Smooth muscle cell (in vitro differentiated cells): ENCODE measurements at regions not wholly inside any gene's neighbourhood (a gene's known extent, or its start where the extent isn't known, plus 50 kb on each side); places are given as distances from the start of the nearest gene placed in this dataset.

ENCODE experiments used
- DNase-seq: peaks from one replicate; lab custom pipeline; 2025; ENCODE audit not compliant: unreplicated experiment; lab: John Stamatoyannopoulos, UW
- H2AFZ ChIP-seq: fragments of 200-600 bp; sonication (generic); 2 replicates; pipeline ENCODE4 v1.6.0; 2016; ENCODE audit warnings: antibody characterized with exemption, low read depth, mild to moderate bottlenecking
- H3F3A ChIP-seq: fragments of 200-600 bp; sonication (generic); 2 replicates; pipeline ENCODE4 v1.6.0; 2017; ENCODE audit warnings: antibody characterized with exemption, low read depth
- H3K27ac ChIP-seq: fragments of 200-600 bp; sonication (generic); 2 replicates; pipeline ENCODE4 v1.5.1; 2016; ENCODE audit warnings: low read depth, mild to moderate bottlenecking
- H3K27me3 ChIP-seq: fragments of 200-600 bp; sonication (generic); 2 replicates; pipeline ENCODE4 v1.6.1; 2016; ENCODE audit warnings: low read depth, mild to moderate bottlenecking
- H3K36me3 ChIP-seq: fragments of 200-600 bp; sonication (generic); 2 replicates; pipeline ENCODE4 v1.5.1; 2016; ENCODE audit warnings: low read depth
- H3K4me1 ChIP-seq: fragments of 200-600 bp; sonication (generic); 2 replicates; pipeline ENCODE4 v1.5.1; 2016; ENCODE audit warnings: low read depth
- H3K4me2 ChIP-seq: fragments of 200-600 bp; sonication (generic); 2 replicates; pipeline ENCODE4 v1.6.0; 2016; ENCODE audit warnings: mild to moderate bottlenecking
- H3K4me3 ChIP-seq: fragments of 200-600 bp; sonication (generic); 2 replicates; pipeline ENCODE4 v1.5.1; 2016; ENCODE audit warnings: mild to moderate bottlenecking
- H3K79me2 ChIP-seq: fragments of 200-600 bp; sonication (generic); 2 replicates; pipeline ENCODE4 v1.6.0; 2016; ENCODE audit warnings: low read depth, mild to moderate bottlenecking
- H3K9ac ChIP-seq: fragments of 200-600 bp; sonication (generic); 2 replicates; pipeline ENCODE4 v1.6.0; 2016; ENCODE audit warnings: low read depth
- H3K9me3 ChIP-seq: fragments of 200-600 bp; sonication (generic); replicated peaks from 2 replicates; pipeline ENCODE4 v1.5.1; 2016; ENCODE audit warnings: low read depth
- H4K20me1 ChIP-seq: fragments of 200-600 bp; sonication (generic); 2 replicates; pipeline ENCODE4 v1.6.0; 2016; ENCODE audit warnings: low read depth
- WGBS: methylation state at CpG from one replicate; pipeline ENCODE4 v1.1.7; 2016; ENCODE audit warnings: low lambda C conversion rate; 5-methylcytosine and 5-hydroxymethylcytosine counted together
- TF ChIP-seq, protein P1 (sequence below): fragments of 200-600 bp; sonication (generic); IDR thresholded peaks from 2 replicates; pipeline ENCODE4 v1.5.1; 2017; ENCODE audit warnings: borderline replicate concordance, mild to moderate bottlenecking, antibody characterized with exemption; ENCODE audit not compliant: insufficient read depth, poor library complexity, severe bottlenecking

DNA sequence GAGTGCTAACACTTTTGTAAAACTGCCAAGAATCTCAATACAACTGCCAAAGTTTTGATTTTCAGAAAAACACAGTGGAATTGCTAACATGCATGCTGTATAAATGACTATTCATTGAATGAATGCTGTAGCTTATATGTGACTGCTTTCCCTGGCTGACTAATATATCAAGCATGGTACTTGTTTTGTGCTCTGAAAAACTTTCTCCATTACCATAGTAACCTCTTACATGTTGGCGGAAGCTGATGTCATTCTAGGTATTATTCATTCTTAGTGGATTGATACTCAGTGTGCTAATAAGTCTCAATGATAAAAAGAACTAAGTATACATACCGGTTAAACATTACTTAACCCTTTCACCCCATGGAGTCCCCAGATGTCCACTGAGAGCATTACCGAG is 166.1 kb upstream of the MYO16 start:
- no peaks in the 10 kb centered on the region for H4K20me1 ChIP-seq
- no peaks in the 10 kb centered on the region for H3K4me1 ChIP-seq
- H3K4me3 ChIP-seq: no peak overlapping the region
- peak overlapping the region; percentile 52 for H3K4me2 ChIP-seq
- peak overlapping the region; percentile 67 for H3K27ac ChIP-seq
- WGBS: 64% methylated on average over 3 of the region's 3 CpGs
- no peaks in the 10 kb centered on the region for H3K36me3 ChIP-seq
- no peaks in the 10 kb centered on the region for H3F3A ChIP-seq
- no peaks in the 10 kb centered on the region for H3K79me2 ChIP-seq
- TF ChIP-seq, protein P1, sequence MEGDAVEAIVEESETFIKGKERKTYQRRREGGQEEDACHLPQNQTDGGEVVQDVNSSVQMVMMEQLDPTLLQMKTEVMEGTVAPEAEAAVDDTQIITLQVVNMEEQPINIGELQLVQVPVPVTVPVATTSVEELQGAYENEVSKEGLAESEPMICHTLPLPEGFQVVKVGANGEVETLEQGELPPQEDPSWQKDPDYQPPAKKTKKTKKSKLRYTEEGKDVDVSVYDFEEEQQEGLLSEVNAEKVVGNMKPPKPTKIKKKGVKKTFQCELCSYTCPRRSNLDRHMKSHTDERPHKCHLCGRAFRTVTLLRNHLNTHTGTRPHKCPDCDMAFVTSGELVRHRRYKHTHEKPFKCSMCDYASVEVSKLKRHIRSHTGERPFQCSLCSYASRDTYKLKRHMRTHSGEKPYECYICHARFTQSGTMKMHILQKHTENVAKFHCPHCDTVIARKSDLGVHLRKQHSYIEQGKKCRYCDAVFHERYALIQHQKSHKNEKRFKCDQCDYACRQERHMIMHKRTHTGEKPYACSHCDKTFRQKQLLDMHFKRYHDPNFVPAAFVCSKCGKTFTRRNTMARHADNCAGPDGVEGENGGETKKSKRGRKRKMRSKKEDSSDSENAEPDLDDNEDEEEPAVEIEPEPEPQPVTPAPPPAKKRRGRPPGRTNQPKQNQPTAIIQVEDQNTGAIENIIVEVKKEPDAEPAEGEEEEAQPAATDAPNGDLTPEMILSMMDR: no peak
- no peaks in the 10 kb centered on the region for H3K27me3 ChIP-seq
- no peak overlapping the region for H2AFZ ChIP-seq
- H3K9me3 ChIP-seq: no peaks in the 10 kb centered on the region
- no peak for DNase-seq
- H3K9ac ChIP-seq: peak overlapping the region; percentile 49

DNA sequence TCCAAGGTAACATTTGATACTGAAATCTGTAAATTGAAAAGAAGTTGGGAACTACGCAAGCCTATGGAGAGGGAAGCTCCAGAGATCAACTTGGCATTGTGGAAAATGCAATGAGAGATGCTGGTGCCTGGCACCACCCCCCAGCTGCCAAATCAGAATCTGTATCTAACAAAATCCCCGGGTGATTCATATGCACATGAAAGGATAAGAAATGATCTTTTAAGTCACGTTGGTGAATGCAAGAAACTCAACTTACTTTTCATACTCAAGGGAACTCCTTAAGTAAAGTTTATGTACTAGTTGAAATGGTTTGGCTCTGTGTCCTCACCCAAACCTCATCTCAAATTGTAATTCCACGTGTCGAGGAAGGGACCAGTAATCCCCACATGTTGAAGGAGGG is 158.5 kb upstream of the MYO16 start:
- 81% methylated on average over 5 of the region's 5 CpGs for WGBS
- no peak for DNase-seq

DNA sequence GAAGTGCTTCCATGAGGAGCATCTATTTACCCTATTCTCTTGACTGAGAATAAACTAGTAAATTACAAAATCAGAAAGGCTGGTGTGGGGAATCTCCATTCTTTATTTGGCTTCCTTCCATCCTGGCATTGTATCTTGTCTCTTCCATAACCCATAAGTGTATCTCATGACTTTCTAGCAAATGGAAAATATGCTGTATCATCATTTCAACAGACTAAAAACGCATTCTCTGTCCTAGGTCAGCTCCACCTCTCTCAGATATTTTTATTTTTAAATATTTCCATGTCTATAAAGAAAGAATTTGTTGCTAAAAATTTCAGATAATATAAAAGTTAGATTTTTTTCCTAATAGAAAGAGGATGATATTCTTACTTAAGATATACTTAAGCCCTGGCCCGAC is 154.2 kb upstream of the MYO16 start:
- WGBS: 83% methylated on average over 2 of the region's 2 CpGs
- TF ChIP-seq, protein P1: no peak
- H4K20me1 ChIP-seq: no peaks in the 10 kb centered on the region

More for the DNA sequence above, 158.5 kb upstream of the MYO16 start:
- Histone ChIP-seq H3K36me3 (no peaks in the 10 kb centered on the region), H3K27me3 (no peaks in the 10 kb centered on the region), H3K4me3 (no peak overlapping the region), H4K20me1 (no peaks in the 10 kb centered on the region), H3K9ac (no peak overlapping the region), H3K27ac (no peak overlapping the region), H3K4me2 (no peak overlapping the region), H3K4me1 (no peaks in the 10 kb centered on the region), H2AFZ (no peak overlapping the region), H3F3A (no peaks in the 10 kb centered on the region), H3K9me3 (no peaks in the 10 kb centered on the region), H3K79me2 (no peaks in the 10 kb centered on the region)
- TF ChIP-seq, protein P1: no peak

DNA sequence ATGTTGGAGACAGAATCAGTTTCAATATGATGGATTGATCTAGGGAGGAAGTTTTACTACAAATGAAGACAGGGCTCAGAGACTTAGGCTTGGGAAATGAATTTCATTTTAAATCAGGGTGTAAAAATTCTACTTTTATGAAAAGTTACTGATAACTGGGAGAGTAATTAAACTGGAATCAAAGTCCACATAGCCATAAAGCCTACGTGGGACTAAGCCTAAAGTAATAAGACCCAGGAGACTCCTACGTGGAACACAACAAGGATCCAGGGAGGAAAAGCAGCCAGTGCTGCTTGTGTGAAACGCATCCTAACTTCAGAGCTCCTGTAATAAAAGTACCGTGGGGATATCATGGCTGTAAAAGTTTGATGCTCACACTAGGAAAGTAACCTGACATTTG is 152.0 kb upstream of the MYO16 start:
- Histone ChIP-seq H4K20me1 (no peaks in the 10 kb centered on the region), H3K4me2 (no peak overlapping the region), H3K27me3 (peaks cover 3% of the 10 kb centered on the region), H3K4me1 (no peaks in the 10 kb centered on the region), H3F3A (no peaks in the 10 kb centered on the region), H3K79me2 (no peaks in the 10 kb centered on the region), H3K36me3 (no peaks in the 10 kb centered on the region), H3K9me3 (no peaks in the 10 kb centered on the region), H3K9ac (no peak overlapping the region), H3K4me3 (no peak overlapping the region), H2AFZ (no peak overlapping the region), H3K27ac (no peak overlapping the region)
- TF ChIP-seq, protein P1: no peak
- 66% methylated on average over 4 of the region's 4 CpGs for whole genome bisulfite sequencing
- no peak for DNase-seq

More for the DNA sequence above, 154.2 kb upstream of the MYO16 start:
- H3K27me3 ChIP-seq: peaks cover 3% of the 10 kb centered on the region
- no peaks in the 10 kb centered on the region for H3K4me1 ChIP-seq
- H2AFZ ChIP-seq: no peak overlapping the region
- no peak overlapping the region for H3K27ac ChIP-seq
- H3K36me3 ChIP-seq: no peaks in the 10 kb centered on the region
- no peak overlapping the region for H3K4me3 ChIP-seq
- H3K79me2 ChIP-seq: no peaks in the 10 kb centered on the region
- H3K9ac ChIP-seq: no peak overlapping the region
- H3K4me2 ChIP-seq: no peak overlapping the region
- no peaks in the 10 kb centered on the region for H3F3A ChIP-seq
- no peaks in the 10 kb centered on the region for H3K9me3 ChIP-seq
- no peak for DNase-seq
